SKM-1 treated with dmso at 0.1 percent for 144 hours (cell line): ENCODE measurements at regions not wholly inside any gene's neighbourhood (a gene's known extent, or its start where the extent isn't known, plus 50 kb on each side); places are given as distances from the start of the nearest gene placed in this dataset.

Experiments
- DNase-seq: peaks from one replicate; lab custom pipeline; 2025; ENCODE audit not compliant: unreplicated experiment; lab: John Stamatoyannopoulos, UW

DNA sequence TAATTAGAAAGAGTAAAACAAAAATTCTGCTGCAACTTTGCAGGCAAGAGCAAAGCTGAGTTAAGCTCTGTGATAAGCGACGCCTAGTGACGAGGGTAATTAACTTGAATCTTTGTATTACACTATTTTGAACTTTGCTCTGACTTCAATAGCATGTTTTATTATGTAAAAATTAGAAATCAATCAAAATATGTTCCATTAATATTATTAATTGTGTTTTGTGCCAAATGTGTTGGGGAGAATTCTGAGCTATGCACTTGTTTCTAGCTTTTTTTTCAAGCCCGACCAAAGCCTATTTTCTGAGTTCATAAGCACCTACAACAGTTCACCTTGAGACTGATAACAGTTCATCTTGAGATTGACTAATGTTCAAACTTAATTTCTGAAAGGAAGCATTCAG, 90.1 kb upstream of the PDE3A start:
- DNase-seq: no peak

DNA sequence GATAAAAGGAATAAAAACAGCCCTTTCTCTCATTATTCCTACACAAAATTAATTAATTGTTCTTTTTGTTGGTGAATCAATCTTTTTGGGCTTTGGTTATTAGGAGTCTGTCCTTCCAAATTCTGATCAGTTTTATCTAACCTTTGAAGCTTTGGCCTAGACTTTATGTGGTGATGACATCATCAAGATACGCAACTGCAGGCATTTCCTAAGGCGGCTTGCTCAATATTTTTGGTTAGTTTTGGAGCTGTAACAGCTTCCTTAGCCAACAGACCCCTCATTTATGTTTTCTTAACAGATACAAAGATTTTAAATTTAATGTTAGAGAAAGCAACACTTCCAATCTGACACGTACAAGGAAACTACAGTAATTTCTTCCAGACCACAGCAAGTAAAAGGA, 87.8 kb upstream of the PDE3A start:
- DNase-seq: no peak

DNA sequence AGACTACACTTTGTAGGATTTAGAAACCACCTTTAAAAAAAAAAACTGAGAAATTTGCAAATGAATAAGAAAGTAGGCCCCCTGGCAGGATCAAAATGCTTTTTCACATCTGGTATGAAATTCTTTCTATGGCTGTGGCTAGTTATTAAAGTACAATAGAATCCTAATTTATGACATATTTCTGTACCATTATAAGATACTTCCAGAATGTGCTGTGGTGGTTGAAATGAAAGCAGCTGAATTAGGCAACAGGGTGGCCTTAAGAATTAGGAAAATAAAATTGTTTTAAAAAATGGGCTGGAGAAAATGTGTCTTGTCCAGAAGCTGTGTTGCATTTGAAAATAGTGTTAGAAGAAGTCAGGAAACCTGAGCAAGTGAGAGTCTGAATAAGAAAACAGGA, 85.9 kb upstream of the PDE3A start:
- no peak for DNase-seq

DNA sequence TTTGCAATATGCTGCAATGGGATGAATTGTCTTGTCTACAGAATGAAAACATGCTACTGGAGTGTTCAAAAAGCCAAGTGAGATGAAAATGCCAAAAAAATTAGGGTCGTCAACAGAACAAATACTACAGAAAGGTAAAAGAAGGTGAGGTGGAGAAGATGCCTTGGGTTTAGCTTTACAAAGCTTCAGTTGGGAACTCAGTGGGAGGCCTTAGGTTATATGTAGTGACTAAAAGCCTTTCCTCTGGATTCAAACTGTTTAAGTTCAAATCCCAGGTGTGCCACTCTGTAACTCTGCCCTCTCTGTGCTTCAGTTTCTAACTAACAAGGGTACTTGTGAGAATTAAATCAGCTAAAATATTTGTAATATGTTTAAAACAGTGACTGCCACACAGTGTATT, 84.9 kb upstream of the PDE3A start:
- DNase-seq: no peak

DNA sequence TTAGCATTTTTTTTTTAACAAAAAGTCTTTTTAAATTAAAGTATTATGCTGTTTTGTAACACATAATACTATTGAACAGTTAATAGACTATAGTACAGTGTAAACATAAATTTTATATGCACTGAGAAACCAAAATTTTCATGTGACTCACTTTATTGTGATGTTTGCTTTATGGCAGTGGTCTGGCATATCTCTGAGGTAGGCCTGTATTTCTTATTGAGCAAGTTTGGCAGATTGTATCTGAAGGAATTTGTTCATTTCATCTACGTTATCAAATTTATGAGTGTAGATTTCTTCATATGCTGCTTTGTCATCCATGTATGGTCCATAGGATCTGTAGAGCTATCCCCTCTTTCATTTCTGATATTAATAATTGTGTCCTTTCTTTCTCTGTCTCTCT, 78.8 kb upstream of the PDE3A start:
- no peak for DNase-seq

DNA sequence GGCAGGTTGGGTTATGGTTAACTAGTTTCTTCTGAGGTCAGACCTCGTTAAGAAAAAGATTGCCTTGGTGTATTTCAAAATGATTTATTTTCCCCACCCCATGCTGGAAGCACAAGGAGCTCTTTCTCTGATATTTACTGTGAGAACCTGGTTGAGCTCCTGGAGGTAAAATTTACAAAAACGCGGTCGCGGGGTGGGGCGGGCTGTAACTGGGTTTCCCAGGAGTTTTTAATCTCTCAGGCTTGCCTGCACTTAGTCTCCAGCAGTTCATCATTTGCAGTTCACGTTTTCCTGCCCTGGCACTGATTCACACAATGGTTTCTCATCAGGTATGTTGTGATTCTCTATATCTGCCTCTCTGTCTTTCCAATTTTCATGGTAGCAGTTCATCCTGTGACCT, 67.9 kb upstream of the PDE3A start:
- DNase-seq: no peak

DNA sequence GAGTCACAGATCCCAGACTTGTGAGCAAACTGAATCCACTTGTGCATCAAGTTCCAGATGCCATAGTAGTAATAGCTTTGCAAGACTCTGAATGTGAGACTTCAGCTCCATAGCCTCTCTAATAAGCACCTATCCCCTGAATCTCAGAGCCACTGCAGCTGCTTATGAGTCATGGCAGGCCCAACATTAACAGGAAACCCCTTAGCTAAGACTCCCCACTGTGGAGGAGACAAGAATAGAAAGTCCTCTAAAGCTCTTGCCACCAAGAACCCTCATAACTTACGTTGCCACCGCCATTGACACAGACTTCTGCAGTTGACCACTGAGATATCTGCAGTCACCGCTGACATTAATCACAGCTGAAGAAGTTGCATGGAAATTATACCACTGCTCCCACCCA, 62.9 kb upstream of the PDE3A start:
- no peak for DNase-seq

DNA sequence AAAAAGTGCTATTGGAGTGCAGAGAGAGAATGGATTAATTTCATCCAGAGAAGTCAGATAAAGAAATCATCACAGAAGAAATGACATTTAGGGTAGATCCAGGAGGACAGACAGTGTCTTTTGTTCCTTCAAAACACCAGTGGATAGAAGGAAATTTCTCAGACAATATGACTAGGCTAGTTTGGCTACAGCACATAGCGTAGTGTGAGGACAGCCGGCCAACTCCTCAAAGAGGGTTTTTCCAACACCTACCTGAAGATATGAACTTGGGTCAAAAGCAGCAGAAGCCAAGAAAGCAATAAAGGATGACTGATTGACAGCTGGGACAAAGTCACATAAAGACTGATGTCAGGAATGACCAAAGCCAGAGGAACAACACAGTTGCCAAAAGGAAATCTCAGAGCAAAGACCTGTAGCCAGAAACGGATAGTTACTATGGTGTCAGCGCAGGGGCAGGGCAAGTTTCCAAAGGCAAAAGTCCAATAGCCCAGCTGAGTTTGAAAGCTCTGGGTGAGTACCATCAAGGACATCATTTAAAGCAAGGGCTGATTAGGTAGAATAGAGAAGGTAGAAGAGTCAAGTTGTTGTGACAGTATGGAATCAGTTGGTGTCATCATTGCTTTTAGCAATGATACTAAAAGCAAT, 58.7 kb upstream of the PDE3A start:
- DNase-seq: no peak

DNA sequence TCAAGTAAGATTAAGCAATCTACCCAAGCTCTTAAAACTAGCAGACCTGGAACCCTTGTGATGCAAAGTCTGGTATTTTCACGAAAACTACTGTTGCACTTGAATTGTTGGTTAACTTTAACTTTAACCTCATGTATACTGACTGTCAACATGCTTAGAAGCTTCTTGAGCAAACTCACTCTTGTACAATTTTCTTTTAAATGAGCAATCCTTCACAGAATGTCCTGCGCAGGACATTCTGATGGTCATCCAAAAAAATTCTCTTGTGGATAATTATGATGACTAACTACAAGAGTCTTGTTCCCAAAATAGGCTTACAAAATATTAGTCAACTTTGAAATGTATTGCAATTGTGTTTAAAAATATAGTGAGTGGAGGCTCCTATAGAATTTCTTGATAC, 54.0 kb upstream of the PDE3A start:
- no peak for DNase-seq

DNA sequence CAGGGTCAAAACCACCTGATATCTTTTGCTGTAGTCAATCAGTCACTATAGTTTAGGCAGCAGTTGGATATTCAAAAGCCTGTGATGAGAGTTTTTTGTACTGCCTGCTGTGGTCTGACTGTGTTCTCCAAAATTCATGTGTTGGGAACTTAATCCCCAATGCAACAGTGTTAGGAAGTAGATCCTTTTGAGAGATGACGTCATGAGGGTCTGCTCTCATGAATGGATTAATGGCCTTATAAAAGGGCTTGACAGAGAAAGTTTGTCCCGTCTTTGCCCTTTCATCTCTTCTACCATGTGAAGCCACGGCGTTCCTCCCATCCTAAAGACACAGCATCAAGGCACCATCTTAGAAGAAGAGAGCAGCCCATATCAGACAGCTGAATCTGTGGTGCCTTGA, 50.8 kb upstream of the PDE3A start:
- DNase-seq: no peak
